H9 (cell line): ENCODE measurements at regions not wholly inside any gene's neighbourhood (a gene's known extent, or its start where the extent isn't known, plus 50 kb on each side); places are given as distances from the start of the nearest gene placed in this dataset.

Source experiments
- DNase-seq: peaks from one replicate; pipeline ENCODE4 v3.0.0-alpha.2; 2017
- H2AFZ ChIP-seq: one replicate; pipeline ENCODE4 v1.6.1; 2013; ENCODE audit warnings: mild to moderate bottlenecking, low read length, control low read depth, moderate library complexity
- H2AK5ac ChIP-seq: 2 replicates; pipeline ENCODE4 v1.6.1; 2013; ENCODE audit warnings: low read length, control low read depth, mixed read lengths; ENCODE audit not compliant: insufficient read length
- H2BK120ac ChIP-seq: one replicate; pipeline ENCODE4 v1.6.1; 2013; ENCODE audit warnings: low read depth, mild to moderate bottlenecking, low read length, control low read depth, inconsistent platforms; ENCODE audit not compliant: poor library complexity, severe bottlenecking
- H2BK12ac ChIP-seq: 2 replicates; pipeline ENCODE4 v1.6.1; 2013; ENCODE audit warnings: low read length, control low read depth, mixed read lengths, low read depth; ENCODE audit not compliant: insufficient read length
- H2BK15ac ChIP-seq: 2 replicates; pipeline ENCODE4 v1.6.1; 2013; ENCODE audit warnings: low read depth, low read length, control low read depth
- H2BK20ac ChIP-seq: one replicate; pipeline ENCODE4 v1.6.1; 2013; ENCODE audit warnings: low read depth, mild to moderate bottlenecking, low read length, control low read depth, inconsistent platforms; ENCODE audit not compliant: poor library complexity, severe bottlenecking
- H2BK5ac ChIP-seq: 2 replicates; pipeline ENCODE4 v1.6.1; 2013; ENCODE audit warnings: low read length, control low read depth, mixed read lengths; ENCODE audit not compliant: insufficient read length
- H3K14ac ChIP-seq: 2 replicates; pipeline ENCODE4 v1.6.1; 2013; ENCODE audit warnings: low read length, control low read depth; ENCODE audit not compliant: insufficient read depth
- H3K18ac ChIP-seq: 2 replicates; pipeline ENCODE4 v1.6.1; 2013; ENCODE audit warnings: low read depth, mild to moderate bottlenecking, mixed read lengths, low read length, control low read depth; ENCODE audit not compliant: insufficient read length
- H3K23ac ChIP-seq: 2 replicates; pipeline ENCODE4 v1.6.1; 2013; ENCODE audit warnings: low read length, control low read depth, mixed read lengths, low read depth; ENCODE audit not compliant: insufficient read length
- H3K23me2 ChIP-seq: 2 replicates; pipeline ENCODE4 v1.6.1; 2013; ENCODE audit warnings: low read depth, mild to moderate bottlenecking, mixed read lengths, low read length, control low read depth; ENCODE audit not compliant: insufficient read length, poor library complexity, severe bottlenecking
- H3K27ac ChIP-seq: 2 replicates; pipeline ENCODE4 v1.5.1; 2013; ENCODE audit warnings: low read length, control low read depth, mixed read lengths, low read depth; ENCODE audit not compliant: insufficient read length
- H3K27me3 ChIP-seq: 2 replicates; pipeline ENCODE4 v1.6.1; 2013; ENCODE audit warnings: low read length, control low read depth, inconsistent platforms; ENCODE audit not compliant: insufficient read depth
- H3K4ac ChIP-seq: 2 replicates; pipeline ENCODE4 v1.6.1; 2013; ENCODE audit warnings: low read depth, mild to moderate bottlenecking, control low read depth, inconsistent platforms, low read length, moderate library complexity
- H3K4me1 ChIP-seq: 2 replicates; pipeline ENCODE4 v1.6.1; 2013; ENCODE audit warnings: low read length, control low read depth, inconsistent platforms; ENCODE audit not compliant: insufficient read depth
- H3K4me2 ChIP-seq: 2 replicates; pipeline ENCODE4 v1.6.1; 2013; ENCODE audit warnings: low read length, control low read depth, mixed read lengths; ENCODE audit not compliant: insufficient read length, insufficient read depth
- H3K56ac ChIP-seq: 2 replicates; pipeline ENCODE4 v1.6.1; 2013; ENCODE audit warnings: low read depth, mild to moderate bottlenecking, mixed read lengths, low read length, control low read depth; ENCODE audit not compliant: insufficient read length
- H3K79me1 ChIP-seq: 2 replicates; pipeline ENCODE4 v1.6.1; 2013; ENCODE audit warnings: low read depth, mild to moderate bottlenecking, moderate library complexity, low read length, control low read depth, inconsistent platforms; ENCODE audit not compliant: insufficient read depth, poor library complexity, severe bottlenecking
- H3K79me2 ChIP-seq: 2 replicates; pipeline ENCODE4 v1.6.1; 2013; ENCODE audit warnings: low read length, control low read depth, inconsistent platforms; ENCODE audit not compliant: insufficient read depth
- H3K9ac ChIP-seq: 2 replicates; pipeline ENCODE4 v1.6.1; 2013; ENCODE audit warnings: low read length, control low read depth, mixed read lengths; ENCODE audit not compliant: insufficient read length; ENCODE audit errors: extremely low read depth
- H3K9me3 ChIP-seq: one replicate; pipeline ENCODE4 v1.6.1; 2013; ENCODE audit warnings: low read depth, low read length, inconsistent platforms; ENCODE audit not compliant: control insufficient read depth
- H3T11ph ChIP-seq: one replicate; pipeline ENCODE4 v1.6.1; 2013; ENCODE audit warnings: mild to moderate bottlenecking, low read length, control low read depth, inconsistent platforms
- H4K20me1 ChIP-seq: one replicate; pipeline ENCODE4 v1.6.1; 2013; ENCODE audit not compliant: control insufficient read depth, insufficient read length, insufficient read depth
- H4K5ac ChIP-seq: 2 replicates; pipeline ENCODE4 v1.6.1; 2013; ENCODE audit warnings: low read depth, mild to moderate bottlenecking, mixed read lengths, low read length, control low read depth; ENCODE audit not compliant: insufficient read length
- H4K8ac ChIP-seq: replicated peaks from 2 replicates; pipeline ENCODE4 v1.6.1; 2013; ENCODE audit warnings: low read length, control low read depth, mixed read lengths, low read depth; ENCODE audit not compliant: insufficient read length
- H4K91ac ChIP-seq: 2 replicates; pipeline ENCODE4 v1.6.1; 2013; ENCODE audit warnings: low read depth, mild to moderate bottlenecking, moderate library complexity, mixed read lengths, low read length, control low read depth; ENCODE audit not compliant: insufficient read length
- H3K27ac Mint-ChIP-seq, 3 experiments: 2 replicates in 2 of 3; 3 replicates in 1 of 3; pipeline ENCODE4 v1.8.0; 2020 to 2021; ENCODE audit warnings: mixed read lengths in 3 of 3, mild to moderate bottlenecking in 1 of 3, moderate library complexity in 1 of 3
- H3K27me3 Mint-ChIP-seq: 2 replicates; pipeline ENCODE4 v1.8.0; 2021; ENCODE audit warnings: low read depth, mild to moderate bottlenecking, moderate library complexity, mixed read lengths
- H3K36me3 Mint-ChIP-seq, 3 experiments: 2 replicates in 2 of 3; 3 replicates in 1 of 3; pipeline ENCODE4 v1.8.0; 2020 to 2021; ENCODE audit warnings: low read depth in 3 of 3, mixed read lengths in 3 of 3; ENCODE audit not compliant: insufficient read depth in 1 of 3
- H3K4me1 Mint-ChIP-seq, 2 experiments: 2 replicates each; pipeline ENCODE4 v1.8.0; 2020; ENCODE audit warnings: mixed read lengths in 2 of 2
- H3K4me3 Mint-ChIP-seq, 2 experiments: 2 replicates in 1 of 2; 3 replicates in 1 of 2; pipeline ENCODE4 v1.8.0; 2020 to 2021; ENCODE audit warnings: mild to moderate bottlenecking in 2 of 2, mixed read lengths in 2 of 2, moderate library complexity in 1 of 2
- H3K9me3 Mint-ChIP-seq, 2 experiments: 2 replicates in 1 of 2; 3 replicates in 1 of 2; pipeline ENCODE4 v1.8.0; 2020; ENCODE audit warnings: mild to moderate bottlenecking in 2 of 2, mixed read lengths in 2 of 2, moderate library complexity in 1 of 2
- CTCF ChIP-seq: fragments of 200-600 bp; sonication (generic); conservative IDR thresholded peaks from 3 replicates; pipeline ENCODE4 v1.8.0; 2021; ENCODE audit warnings: antibody characterized with exemption, mild to moderate bottlenecking
- WGBS: extraction: QIAGEN DNeasy Blood & Tissue Kit; methylation state at CpG from one replicate; pipeline ENCODE4 v1.1.7; 2013; ENCODE audit warnings: missing lambda C conversion rate, low lambda C conversion rate, mixed read lengths; ENCODE audit not compliant: insufficient read length; ENCODE audit errors: extremely low coverage; 5-methylcytosine and 5-hydroxymethylcytosine counted together

GRCh38 chr16:72261127-72261526 is 89.2 kb upstream of the PMFBP1 start:
- Mint-ChIP-seq H3K4me1 (peaks cover 13 to 17% of the 10 kb centered on the region in 2 experiments), H3K9me3 (no peaks in the 10 kb centered on the region), H3K36me3 (no peaks in the 10 kb centered on the region; a peak in 1 of 7 replicates), H3K27me3 (no peaks in the 10 kb centered on the region), H3K4me3 (no peak overlapping the region), H3K27ac (no peak overlapping the region)
- Histone ChIP-seq H3K18ac (no peak overlapping the region), H2BK120ac (no peak overlapping the region), H4K20me1 (no peaks in the 10 kb centered on the region), H2BK15ac (no peak overlapping the region), H2BK20ac (no peak overlapping the region), H2BK12ac (no peak overlapping the region), H3K4me2 (no peak overlapping the region), H3T11ph (no peak overlapping the region), H4K91ac (no peak overlapping the region), H3K79me2 (no peaks in the 10 kb centered on the region), H3K4ac (no peak overlapping the region), H3K56ac (no peak overlapping the region), H2AFZ (no peak overlapping the region), H3K9ac (no peak overlapping the region), H3K79me1 (no peaks in the 10 kb centered on the region), H4K8ac (no peak overlapping the region), H3K14ac (no peak overlapping the region), H3K23ac (no peak overlapping the region), H3K4me1 (no peaks in the 10 kb centered on the region; the same call in 1 of the 2 replicates), H2BK5ac (no peak overlapping the region), H3K9me3 (no peaks in the 10 kb centered on the region), H4K5ac (no peak overlapping the region), H2AK5ac (no peak overlapping the region), H3K27me3 (no peaks in the 10 kb centered on the region), H3K27ac (no peak overlapping the region), H3K23me2 (no peaks in the 10 kb centered on the region)
- DNase-seq: no peak
- WGBS: no CpG with 5 or more reads among the region's 1 CpG
- no peak for TF ChIP-seq CTCF
